Fibroblast of lung (primary cell): ENCODE measurements at regions not wholly inside any gene's neighbourhood (a gene's known extent, or its start where the extent isn't known, plus 50 kb on each side); places are given as distances from the start of the nearest gene placed in this dataset.

Source experiments
- CTCF ChIP-seq, 2 donors: IDR thresholded peaks in 1 of 2; conservative IDR thresholded peaks in 1 of 2; 1 replicate in 1 of 2; 2 replicates in 1 of 2; pipeline ENCODE4 v1.5.1; 2011 to 2012; ENCODE audit warnings: low read length in 2 of 2, control low read depth in 1 of 2, inconsistent platforms in 1 of 2, low read depth in 1 of 2, mild to moderate bottlenecking in 1 of 2
- EZH2 ChIP-seq: IDR thresholded peaks from 2 replicates; pipeline ENCODE4 v1.5.1; 2012; ENCODE audit warnings: low read length, control low read depth, mild to moderate bottlenecking; ENCODE audit errors: missing control alignments

GRCh38 chr1:14062669-14063068, 362.7 kb downstream of the PRDM2 start:
- TF ChIP-seq CTCF (conservative IDR thresholded peaks at IDR 0.05 in 1 of 2, IDR thresholded peaks at IDR 0.05 in 1 of 2; ENCODE audit: low read depth in 1 of 2, low read length in 2 of 2) (no peak), EZH2 (no peak)
